Bronchial epithelial cell (primary cell): ENCODE measurements at regions not wholly inside any gene's neighbourhood (a gene's known extent, or its start where the extent isn't known, plus 50 kb on each side); places are given as distances from the start of the nearest gene placed in this dataset.

ENCODE experiments used
- DNase-seq: peaks from one replicate; pipeline ENCODE4 v3.0.0-alpha.2; 2010; ENCODE audit warnings: low read depth
- FAIRE-seq: peaks from 2 replicates; lab custom pipeline; 2011; peaks lifted over from hg19 to GRCh38; lab: Jason Lieb, UNC
- H3K27me3 ChIP-seq: 2 replicates; pipeline ENCODE4 v1.5.1; 2011; ENCODE audit warnings: low read length; ENCODE audit not compliant: control insufficient read depth, insufficient read depth
- H3K36me3 ChIP-seq: 2 replicates; pipeline ENCODE4 v1.5.1; 2011; ENCODE audit warnings: low read length; ENCODE audit not compliant: control insufficient read depth, insufficient read depth
- H3K4me3 ChIP-seq: 2 replicates; pipeline ENCODE4 v1.5.1; 2011; ENCODE audit warnings: mild to moderate bottlenecking, low read depth, low read length, control low read depth
- TF ChIP-seq, protein P1 (sequence below): IDR thresholded peaks from 2 replicates; pipeline ENCODE4 v1.5.1; 2011; ENCODE audit warnings: mild to moderate bottlenecking, moderate library complexity, low read length, control low read depth, inconsistent platforms; ENCODE audit not compliant: insufficient read depth, severe bottlenecking

DNA sequence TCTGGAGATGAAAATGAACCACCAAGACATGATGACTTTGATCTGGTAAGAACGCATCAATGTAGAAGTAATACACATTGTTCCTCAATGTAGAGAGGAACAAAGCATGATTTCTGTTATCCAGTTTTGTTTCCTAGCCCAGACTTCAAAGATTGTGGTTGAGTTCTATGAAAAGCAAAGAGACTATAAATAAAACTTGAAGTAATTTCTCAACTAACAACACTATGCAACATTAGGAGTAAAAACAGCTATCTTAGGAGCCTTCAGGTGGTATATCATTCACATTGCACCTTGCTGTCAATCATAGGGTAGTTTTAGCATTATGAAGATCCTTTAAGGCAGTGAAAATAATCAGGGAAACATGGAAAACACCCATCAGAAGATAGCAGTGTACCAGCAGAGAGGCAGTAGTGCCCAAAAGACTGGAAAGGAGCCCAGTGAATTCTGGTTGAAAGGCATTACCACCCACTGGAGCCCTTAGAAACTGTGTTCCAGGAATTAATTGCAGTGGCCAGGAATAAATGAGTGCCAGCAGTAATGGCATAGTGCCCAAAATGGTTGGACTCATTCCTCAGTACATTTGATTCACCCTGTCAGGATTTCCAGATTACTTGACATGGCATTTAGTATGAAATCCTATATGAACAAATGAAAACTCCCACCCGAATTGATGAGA, 300.7 kb upstream of the CXXC4 start:
- DNase-seq (no peak), FAIRE-seq (no peak)
- Histone ChIP-seq H3K27me3 (no peaks in the 10 kb centered on the region), H3K36me3 (no peaks in the 10 kb centered on the region), H3K4me3 (no peak overlapping the region)
- TF ChIP-seq, protein P1, sequence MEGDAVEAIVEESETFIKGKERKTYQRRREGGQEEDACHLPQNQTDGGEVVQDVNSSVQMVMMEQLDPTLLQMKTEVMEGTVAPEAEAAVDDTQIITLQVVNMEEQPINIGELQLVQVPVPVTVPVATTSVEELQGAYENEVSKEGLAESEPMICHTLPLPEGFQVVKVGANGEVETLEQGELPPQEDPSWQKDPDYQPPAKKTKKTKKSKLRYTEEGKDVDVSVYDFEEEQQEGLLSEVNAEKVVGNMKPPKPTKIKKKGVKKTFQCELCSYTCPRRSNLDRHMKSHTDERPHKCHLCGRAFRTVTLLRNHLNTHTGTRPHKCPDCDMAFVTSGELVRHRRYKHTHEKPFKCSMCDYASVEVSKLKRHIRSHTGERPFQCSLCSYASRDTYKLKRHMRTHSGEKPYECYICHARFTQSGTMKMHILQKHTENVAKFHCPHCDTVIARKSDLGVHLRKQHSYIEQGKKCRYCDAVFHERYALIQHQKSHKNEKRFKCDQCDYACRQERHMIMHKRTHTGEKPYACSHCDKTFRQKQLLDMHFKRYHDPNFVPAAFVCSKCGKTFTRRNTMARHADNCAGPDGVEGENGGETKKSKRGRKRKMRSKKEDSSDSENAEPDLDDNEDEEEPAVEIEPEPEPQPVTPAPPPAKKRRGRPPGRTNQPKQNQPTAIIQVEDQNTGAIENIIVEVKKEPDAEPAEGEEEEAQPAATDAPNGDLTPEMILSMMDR = no peak

DNA sequence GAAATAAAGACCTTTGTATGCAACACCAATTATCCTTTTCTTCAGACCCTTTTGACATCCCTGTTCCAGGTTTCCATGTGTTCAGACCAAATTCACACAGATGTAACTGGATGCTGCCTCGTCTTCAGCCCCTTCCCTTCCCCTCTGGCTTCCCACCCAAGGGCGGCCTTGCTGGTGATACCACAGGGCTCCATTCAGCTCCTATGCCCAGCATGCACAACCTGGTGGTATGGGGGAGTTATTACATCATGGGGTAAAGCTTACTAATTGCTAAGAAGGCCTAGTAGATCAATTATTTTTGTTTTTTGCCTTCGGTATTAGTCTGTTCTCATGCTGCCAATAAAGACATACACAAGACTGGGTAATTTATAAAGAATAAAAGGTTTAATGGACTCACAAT, 317.0 kb upstream of the CXXC4 start:
- no peak for FAIRE-seq
- H3K36me3 ChIP-seq = no peaks in the 10 kb centered on the region
- TF ChIP-seq, protein P1 = no peak
- no peaks in the 10 kb centered on the region for H3K27me3 ChIP-seq
- no peak overlapping the region for H3K4me3 ChIP-seq
- DNase-seq = no peak

DNA sequence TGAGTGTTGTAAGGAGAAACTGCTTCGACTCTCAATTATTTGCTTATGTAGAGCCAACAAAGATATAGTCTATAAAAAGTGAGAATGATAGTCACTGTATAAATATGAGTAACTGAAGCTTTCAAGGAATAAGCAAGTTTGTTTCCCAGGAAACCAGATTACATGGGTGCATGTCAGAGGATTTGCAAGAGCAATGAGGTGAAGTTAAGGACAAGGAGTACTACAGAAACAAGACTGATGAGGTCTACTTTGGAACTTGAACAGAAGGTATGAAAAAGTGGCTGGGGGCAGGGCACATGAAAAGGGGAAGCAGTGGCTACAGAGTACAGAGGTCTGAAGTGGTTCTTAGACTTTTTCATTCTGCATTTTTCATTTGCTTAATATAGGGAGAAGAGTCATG, 321.0 kb upstream of the CXXC4 start:
- no peak overlapping the region for H3K4me3 ChIP-seq
- TF ChIP-seq, protein P1 = no peak
- no peaks in the 10 kb centered on the region for H3K36me3 ChIP-seq
- H3K27me3 ChIP-seq = no peaks in the 10 kb centered on the region
- DNase-seq (peak; percentile 57), FAIRE-seq (no peak)

DNA sequence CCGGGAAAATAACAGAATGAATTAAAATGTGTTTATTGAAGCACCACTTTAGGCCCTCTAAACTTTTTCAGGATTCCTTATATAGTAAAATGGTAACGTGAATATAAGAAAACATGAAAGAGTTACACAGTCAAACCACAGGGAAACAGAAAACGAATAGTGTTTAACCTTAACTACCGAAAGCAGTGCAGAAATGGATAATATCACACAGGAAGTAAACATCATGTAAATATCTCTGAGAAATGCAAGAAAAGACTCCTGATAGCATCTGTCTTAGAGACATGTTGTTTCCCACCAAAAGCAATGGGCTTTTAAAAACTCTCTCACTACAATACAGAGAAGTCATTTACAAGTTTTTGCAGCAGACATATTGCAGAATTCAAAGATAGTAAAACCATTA, 323.9 kb upstream of the CXXC4 start:
- FAIRE-seq (no peak), DNase-seq (no peak)
- Histone ChIP-seq H3K27me3 (no peaks in the 10 kb centered on the region), H3K4me3 (no peak overlapping the region), H3K36me3 (no peaks in the 10 kb centered on the region)
- TF ChIP-seq, protein P1 = no peak

DNA sequence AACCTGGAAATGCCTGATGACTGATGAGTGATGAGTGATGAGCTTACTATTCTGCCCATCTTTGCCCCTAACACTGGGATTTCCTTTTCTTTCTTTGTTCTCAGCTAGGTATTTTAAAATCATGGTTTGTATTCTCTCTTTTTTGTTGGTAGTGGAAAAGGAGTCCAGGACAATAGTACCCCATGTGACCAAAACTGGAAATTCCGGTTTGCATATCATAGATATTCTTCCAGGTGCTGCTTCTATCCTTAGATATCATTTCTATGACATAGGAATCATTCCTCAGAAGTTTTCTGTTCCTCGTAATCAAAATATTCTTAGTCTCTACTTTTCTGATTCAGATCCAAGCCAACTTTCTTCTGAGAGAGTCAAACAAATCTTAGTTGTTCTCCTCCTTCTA, 320.5 kb upstream of the TET2 start:
- FAIRE-seq (no peak), DNase-seq (peak; percentile 62)
- Histone ChIP-seq H3K36me3 (no peaks in the 10 kb centered on the region), H3K4me3 (no peak overlapping the region), H3K27me3 (no peaks in the 10 kb centered on the region)
- TF ChIP-seq, protein P1 = no peak

DNA sequence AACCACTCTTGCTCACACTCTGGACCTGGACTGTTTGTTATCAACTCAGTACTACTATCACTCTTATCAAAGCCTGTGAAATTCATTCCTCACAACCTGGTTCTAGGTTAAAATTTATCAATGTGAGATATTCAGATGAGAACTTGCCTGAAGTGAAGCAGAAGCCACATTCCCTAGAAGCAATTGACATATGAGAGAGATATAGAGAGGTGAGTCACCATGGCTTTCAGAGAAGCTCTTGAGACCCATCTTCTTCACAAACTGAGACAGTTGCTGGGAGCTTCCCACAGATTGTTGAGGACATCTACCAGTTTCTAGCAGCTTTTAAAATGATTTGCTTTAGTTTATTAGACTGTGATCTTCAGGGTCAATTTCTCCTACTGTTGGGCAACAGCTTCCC, 316.9 kb upstream of the TET2 start:
- Histone ChIP-seq H3K36me3 (no peaks in the 10 kb centered on the region), H3K27me3 (no peaks in the 10 kb centered on the region), H3K4me3 (no peak overlapping the region)
- TF ChIP-seq, protein P1 = no peak
- FAIRE-seq (no peak), DNase-seq (no peak)
